ENCODE measurements at regions not wholly inside any gene's neighbourhood (a gene's known extent, or its start where the extent isn't known, plus 50 kb on each side); places are given as distances from the start of the nearest gene placed in this dataset.
"Not testable (repeated sequence)": the region's sequence is repeated elsewhere in the genome, so short reads cannot be mapped to it uniquely, and the experiment has no call there.

- Histone ChIP-seq H3K36me3 (ENCODE audit: low read depth, missing control alignments) (no peaks in the 10 kb centered on the region), H3K27ac (no peak overlapping the region), H3K4me1 (no peaks in the 10 kb centered on the region), H3K27me3 (no peaks in the 10 kb centered on the region), H3K4me3 (no peak overlapping the region), H3K9me3 (no peaks in the 10 kb centered on the region)
- no peak for DNase-seq
- WGBS, 2 donors, result 70 to 84% methylated on average over 3 of the region's 3 CpGs
- TF ChIP-seq POLR2A (IDR thresholded peaks at IDR 0.05), result no peak
- no peak for TF ChIP-seq CTCF (IDR thresholded peaks at IDR 0.05)
- intact Hi-C loops (cut with DNase I; ENCODE audit: low total_unique reads), result no loop called here
Measured at GRCh38 chr12:88893801-88894200, 313.5 kb upstream of the KITLG start.

- H3K27ac ChIP-seq; H3K4me1 ChIP-seq; H3K27me3 ChIP-seq; H3K4me3 ChIP-seq; H3K36me3 ChIP-seq (ENCODE audit: low read depth, missing control alignments); intact Hi-C loops (cut with DNase I; ENCODE audit: low total_unique reads); H3K9me3 ChIP-seq; DNase-seq: not testable (repeated sequence)
- 97 to 98% methylated on average over 11 of the region's 11 CpGs for WGBS, 2 donors
Measured at GRCh38 chr12:88891434-88891833, 311.2 kb upstream of the KITLG start.

GRCh38 chr12:88889326-88890110 lies 309.2 kb upstream of the KITLG start:
- H3K4me1 ChIP-seq, result no peaks in the 10 kb centered on the region
- no peaks in the 10 kb centered on the region for H3K9me3 ChIP-seq
- no peak overlapping the region for H3K4me3 ChIP-seq
- 81% methylated on average over 2 of the region's 2 CpGs for WGBS, 2 donors
- H3K27me3 ChIP-seq, result no peaks in the 10 kb centered on the region
- no peaks in the 10 kb centered on the region for H3K36me3 ChIP-seq (ENCODE audit: low read depth, missing control alignments)
- H3K27ac ChIP-seq, result no peak overlapping the region
- TF ChIP-seq CTCF (IDR thresholded peaks at IDR 0.05), result no peak
- no peak for TF ChIP-seq POLR2A (IDR thresholded peaks at IDR 0.05)
- intact Hi-C loops (cut with DNase I; ENCODE audit: low total_unique reads), result no loop called here
- no peak for DNase-seq

GRCh38 chr12:88884600-88884999 lies 304.3 kb upstream of the KITLG start:
- H3K9me3 ChIP-seq, result no peaks in the 10 kb centered on the region
- H3K27ac ChIP-seq, result no peak overlapping the region
- no peaks in the 10 kb centered on the region for H3K27me3 ChIP-seq
- DNase-seq, result no peak
- H3K4me1 ChIP-seq, result no peaks in the 10 kb centered on the region
- TF ChIP-seq POLR2A (IDR thresholded peaks at IDR 0.05) (no peak), CTCF (IDR thresholded peaks at IDR 0.05) (no peak)
- intact Hi-C loops (cut with DNase I; ENCODE audit: low total_unique reads), result no loop called here
- H3K4me3 ChIP-seq, result no peak overlapping the region
- no peaks in the 10 kb centered on the region for H3K36me3 ChIP-seq (ENCODE audit: low read depth, missing control alignments)
- 87 to 92% methylated on average over 2 of the region's 2 CpGs for WGBS, 2 donors

- intact Hi-C loops (cut with DNase I; ENCODE audit: low total_unique reads), result no loop called here
Measured at GRCh38 chr12:88882662-88883061, 302.4 kb upstream of the KITLG start.

More at GRCh38 chr12:88882662-88883061, 302.4 kb upstream of the KITLG start:
- no peak overlapping the region for H3K4me3 ChIP-seq
- TF ChIP-seq CTCF (IDR thresholded peaks at IDR 0.05), result no peak
- TF ChIP-seq POLR2A (IDR thresholded peaks at IDR 0.05), result no peak
- H3K9me3 ChIP-seq, result no peaks in the 10 kb centered on the region
- H3K36me3 ChIP-seq (ENCODE audit: low read depth, missing control alignments), result no peaks in the 10 kb centered on the region
- H3K27ac ChIP-seq, result no peak overlapping the region
- H3K4me1 ChIP-seq, result no peaks in the 10 kb centered on the region
- DNase-seq, result no peak
- WGBS, 2 donors, result 93 to 100% methylated on average over 1 of the region's 1 CpG
- H3K27me3 ChIP-seq, result no peaks in the 10 kb centered on the region
